GM03348 (cell line): ENCODE measurements at regions not wholly inside any gene's neighbourhood (a gene's known extent, or its start where the extent isn't known, plus 50 kb on each side); places are given as distances from the start of the nearest gene placed in this dataset.

ENCODE experiments used
- DNase-seq: peaks from one replicate; pipeline ENCODE4 v3.0.0; 2012; ENCODE audit warnings: low spot score

- DNase-seq = no peak
Measured at GRCh38 chr21:15373941-15374340, 309.1 kb upstream of the NRIP1 start.

DNA sequence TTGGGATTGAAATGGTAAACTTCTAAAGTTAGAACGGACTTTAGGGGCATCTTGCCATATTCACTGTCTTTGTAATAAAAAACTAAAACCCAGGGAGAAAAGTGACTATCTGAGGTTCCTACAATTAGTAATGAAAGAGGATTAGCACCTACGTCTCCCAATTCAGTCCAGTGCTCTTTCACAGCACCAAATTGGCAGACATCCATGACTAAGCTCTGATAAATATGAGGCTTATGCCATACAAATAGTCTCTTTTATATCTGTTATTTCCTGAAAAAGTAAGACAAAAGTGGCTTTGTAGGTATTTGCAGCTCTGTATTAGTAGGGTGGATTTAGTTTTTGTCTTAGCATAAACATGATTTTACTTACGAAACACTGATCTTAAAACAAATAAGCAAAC, 315.0 kb upstream of the NRIP1 start:
- DNase-seq = no peak

DNA sequence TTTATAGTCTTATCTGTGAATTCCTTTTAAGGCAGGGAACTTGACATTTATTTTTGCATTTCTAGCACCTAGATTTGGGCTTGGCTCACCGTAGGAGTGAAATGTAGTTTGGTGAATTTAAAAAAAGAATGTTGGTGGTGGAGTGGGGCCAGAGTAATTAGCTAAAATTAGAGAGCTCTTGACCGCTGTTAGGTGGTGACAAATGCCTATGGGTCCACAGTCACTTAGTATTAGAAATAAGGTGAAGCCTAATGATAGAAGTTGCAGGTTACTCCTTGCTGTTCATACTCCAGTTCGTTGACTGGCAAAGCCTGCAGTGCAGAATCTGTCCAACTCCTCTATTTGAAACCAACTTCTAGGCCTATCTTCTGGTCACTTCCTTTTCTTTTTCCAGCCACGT, 318.8 kb upstream of the NRIP1 start:
- no peak for DNase-seq

DNA sequence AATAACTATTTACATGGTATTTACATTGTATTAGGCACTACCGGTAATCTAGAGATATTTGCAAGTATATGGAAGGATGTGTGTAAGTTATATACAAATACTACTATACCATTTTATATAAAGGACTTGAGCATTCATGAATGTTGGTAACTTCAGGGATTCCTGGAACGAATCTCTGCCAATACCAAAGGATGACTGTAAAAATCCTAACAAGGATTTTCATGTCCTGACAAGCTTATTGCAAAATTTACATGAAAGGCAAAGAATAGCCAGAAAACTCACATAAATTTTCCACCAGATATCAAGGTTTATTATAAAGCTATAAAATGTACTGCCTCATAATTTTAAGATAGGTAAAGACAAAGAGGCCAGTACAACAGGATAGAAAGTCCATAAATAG, 325.2 kb upstream of the NRIP1 start:
- no peak for DNase-seq

GRCh38 chr21:15397258-15397657, 332.5 kb upstream of the NRIP1 start:
- no peak for DNase-seq

DNA sequence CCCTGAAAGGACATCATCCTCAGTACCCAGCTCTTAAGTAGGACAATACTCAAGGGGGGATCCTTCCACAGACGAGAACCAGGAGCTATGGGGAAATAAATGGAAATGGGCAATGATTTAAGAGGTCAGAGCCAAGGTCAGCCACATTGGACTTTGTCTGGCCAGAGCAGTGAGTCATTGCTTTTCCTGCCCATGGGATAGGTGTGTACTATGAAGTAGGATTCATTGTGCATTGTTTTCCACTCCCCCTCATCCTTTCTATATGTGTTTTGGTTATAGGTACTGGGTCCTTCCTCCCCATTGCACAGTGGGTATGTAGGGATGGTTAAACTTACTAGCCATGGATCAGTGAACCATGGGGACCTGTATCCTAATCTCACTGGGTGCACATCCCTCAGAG, 328.9 kb upstream of the USP25 start:
- DNase-seq = no peak

DNA sequence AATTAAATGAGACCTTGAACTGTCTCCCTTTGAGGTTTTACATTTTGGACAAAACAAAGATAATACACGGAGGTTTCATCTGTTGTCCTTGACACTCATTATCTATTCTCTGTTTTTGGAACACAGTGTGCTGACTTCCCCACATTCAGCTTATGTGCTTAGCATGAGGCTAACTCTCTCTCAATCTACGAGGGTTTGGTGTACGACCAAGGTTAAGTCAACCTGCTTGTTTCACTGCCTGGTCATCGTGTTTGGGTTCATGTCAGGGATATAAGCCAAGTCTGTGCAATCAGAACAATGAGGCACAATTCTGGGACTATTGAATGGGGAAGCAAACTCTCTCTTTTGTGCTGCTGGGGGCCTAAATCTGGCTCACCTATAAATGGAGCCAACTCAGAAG, 328.5 kb upstream of the USP25 start:
- DNase-seq = no peak

DNA sequence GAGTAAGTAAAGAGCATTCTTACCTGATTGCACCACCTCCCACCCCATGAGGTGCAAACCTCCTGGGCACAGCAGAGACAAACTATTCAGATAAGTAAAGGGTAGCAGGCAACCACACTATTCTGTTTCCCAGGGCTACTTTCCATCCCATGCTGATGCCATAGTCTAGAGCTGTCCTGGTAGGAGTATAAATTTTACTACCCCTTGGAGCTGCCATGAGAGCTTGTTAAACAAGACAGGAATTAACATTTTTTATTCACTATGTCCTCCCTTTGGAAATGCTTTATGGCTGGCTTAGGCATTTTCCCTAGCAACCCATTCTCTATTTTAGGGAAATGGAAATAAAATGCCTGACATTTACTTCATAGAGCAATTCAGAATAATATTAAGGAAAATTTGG, 324.6 kb upstream of the USP25 start:
- no peak for DNase-seq

- DNase-seq = no peak
Measured at GRCh38 chr21:15406791-15407190, 323.0 kb upstream of the USP25 start.

DNA sequence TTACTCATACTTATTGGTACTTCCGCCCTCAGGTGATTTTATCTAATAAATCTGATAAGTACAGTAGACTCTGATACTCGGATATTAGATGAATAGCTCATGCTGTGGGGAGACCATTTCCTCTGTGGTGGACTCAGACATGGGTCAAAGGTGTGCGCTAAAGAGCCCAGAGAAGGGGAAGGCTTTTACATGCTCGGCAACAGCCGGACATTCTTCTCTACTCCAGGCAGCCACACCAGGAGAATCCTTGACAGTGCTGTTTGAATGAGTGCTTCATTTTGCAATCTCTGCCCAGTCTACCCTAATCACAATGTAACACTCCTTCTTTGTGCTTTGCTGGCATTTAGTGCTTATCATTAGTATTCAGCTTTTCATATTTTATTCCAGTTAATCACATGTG, 322.2 kb upstream of the USP25 start:
- no peak for DNase-seq

- no peak for DNase-seq
Measured at GRCh38 chr21:15408089-15408488, 321.7 kb upstream of the USP25 start.

DNA sequence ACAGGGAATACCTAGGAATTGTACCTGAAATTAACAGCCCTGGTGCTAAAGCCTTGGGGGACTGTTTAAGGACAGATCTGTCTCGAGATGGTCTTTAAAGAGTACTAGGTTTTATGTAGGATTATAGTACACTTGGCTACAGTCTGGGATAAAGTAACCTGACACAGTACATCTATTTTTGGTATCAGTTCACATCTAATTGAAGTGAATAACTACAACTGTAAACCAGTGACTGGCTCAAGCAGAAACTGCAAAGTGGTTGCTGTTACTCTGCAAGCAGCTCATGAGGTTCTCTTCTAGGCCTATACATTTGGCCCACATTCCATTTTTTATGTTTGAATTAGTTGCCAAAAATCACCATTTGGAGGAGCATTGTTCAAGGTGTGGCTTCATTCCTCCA, 320.8 kb upstream of the USP25 start:
- no peak for DNase-seq

DNA sequence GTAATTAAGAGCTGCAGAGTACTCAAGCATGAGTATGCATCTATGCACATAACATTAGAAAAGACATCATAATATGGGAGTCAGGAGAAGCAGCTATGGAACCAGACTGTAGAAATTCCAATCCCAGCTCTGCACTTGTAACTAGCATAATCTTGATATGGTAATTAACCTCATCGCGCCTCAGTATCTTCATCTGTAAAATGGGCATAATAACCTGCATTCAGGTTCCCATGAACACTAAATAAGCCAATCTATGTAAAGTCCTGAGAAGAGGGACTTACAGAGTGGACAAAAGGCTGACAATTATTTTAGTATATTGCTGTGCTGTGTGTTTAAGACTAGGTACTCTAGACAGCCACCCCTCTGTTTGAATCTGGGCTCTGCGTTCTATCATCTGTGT, 318.9 kb upstream of the USP25 start:
- DNase-seq = no peak

DNA sequence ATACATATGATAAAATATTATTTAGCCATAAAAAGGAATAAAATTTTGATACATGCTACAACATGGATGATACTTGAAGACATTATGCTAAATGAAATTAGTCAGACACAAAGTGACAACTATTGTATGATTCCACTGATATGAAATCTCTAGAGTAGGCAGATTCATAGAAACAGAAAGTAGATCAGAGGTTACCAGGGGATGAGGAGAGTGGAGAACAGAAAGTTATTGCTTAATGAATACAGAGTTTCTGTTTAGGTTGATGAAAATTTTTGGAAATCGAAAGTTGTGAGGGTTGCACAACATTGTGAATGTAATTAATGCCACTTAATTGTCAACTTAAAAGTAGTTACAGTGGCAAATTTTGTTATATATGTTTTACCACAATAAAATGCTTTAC, 315.7 kb upstream of the USP25 start:
- no peak for DNase-seq

DNA sequence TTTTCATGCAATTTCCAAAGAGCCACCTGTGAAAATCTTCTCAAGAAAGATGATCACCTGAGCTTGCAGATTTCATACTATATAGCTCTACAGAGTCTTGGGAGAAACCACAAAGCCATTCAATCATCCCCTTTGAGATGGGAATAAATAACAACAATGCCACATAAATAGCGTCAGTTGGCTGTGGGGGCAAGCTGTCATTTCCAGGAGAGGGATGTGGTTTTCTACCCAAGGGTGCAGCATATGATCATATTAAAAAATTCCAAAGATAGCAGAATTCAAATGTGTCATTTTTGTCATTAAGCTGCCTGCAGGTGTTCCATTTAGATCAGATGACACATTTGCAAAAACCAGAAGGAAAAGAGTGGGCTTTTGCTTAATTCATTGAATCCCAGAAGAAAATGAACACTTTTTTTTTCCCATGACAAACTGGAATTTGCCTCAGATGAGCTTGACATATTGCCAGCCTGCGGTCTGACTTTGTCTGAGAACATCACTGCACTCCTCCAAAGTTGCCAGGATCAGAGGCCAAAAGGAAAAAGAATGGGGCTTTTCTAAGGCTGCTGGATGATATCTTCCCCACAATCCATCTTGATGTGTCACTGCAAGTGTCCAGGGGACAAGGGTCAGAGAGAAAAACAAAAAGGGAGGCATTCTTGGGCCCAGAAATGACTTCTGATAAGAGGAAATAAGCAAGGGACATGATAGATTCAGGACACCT, 314.1 kb upstream of the USP25 start:
- peak; percentile 11 for DNase-seq

GRCh38 chr21:15421441-15421881, 308.3 kb upstream of the USP25 start:
- no peak for DNase-seq

GRCh38 chr21:15421947-15422346, 307.8 kb upstream of the USP25 start:
- DNase-seq = no peak

GRCh38 chr21:15422783-15423182, 307.0 kb upstream of the USP25 start:
- peak; percentile 43 for DNase-seq

DNA sequence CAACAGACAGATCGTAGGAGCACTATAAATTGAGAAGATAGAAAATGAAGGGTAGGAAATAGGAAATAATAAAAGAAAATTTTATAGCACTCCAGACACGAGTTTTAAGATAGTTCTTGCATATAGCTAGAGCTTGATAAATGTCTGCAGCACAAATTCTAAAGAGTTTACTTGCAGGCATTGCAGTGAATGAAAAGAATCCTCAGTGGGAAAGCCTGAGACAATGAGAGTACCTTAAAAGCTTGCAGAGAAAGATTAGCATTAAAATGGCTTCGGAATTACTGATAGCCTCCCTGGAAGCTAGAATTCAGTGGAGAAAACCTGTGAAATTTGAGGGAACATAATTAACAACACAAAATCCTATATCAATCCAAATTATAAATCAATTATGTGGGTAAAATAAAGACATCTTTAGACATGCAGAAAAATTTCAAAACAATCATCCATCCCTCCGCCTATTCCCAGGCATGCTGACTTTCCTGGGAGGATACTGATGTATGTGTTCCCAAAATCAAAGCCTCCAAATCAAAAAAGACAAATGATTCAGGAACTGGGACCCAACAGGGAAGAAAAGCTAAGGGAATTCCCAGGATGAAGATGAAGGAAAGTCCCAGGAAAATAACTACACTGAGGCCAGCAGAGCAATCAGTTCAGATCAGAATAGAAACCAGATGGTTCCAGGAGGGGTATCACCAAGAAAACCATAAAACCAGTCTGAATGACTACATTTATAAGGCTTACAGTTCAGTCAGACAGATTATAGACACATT, 305.9 kb upstream of the USP25 start:
- no peak for DNase-seq

GRCh38 chr21:15425049-15425448, 304.7 kb upstream of the USP25 start:
- DNase-seq = no peak

GRCh38 chr21:15430023-15430422, 299.8 kb upstream of the USP25 start:
- no peak for DNase-seq

DNA sequence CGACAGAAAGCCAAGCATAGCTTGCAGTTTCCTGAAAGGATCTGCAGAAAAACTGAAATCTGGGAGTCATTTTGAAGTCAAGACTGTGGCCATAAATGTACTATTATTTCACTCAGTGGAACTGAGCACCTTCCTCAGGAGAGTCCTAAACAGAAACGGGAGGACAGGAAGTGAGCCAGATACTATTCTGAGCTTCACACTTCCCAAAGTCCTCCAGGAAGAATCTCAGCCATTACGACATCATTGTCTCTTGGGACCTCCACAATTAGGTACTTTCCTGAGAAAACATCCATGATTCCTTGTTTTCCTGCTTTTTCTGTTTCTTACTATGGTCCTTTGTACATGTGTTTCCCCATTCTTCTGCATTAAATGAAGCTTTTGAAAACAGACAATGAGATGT, 299.2 kb upstream of the USP25 start:
- no peak for DNase-seq

- no peak for DNase-seq
Measured at GRCh38 chr21:15431053-15431452, 298.7 kb upstream of the USP25 start.

DNA sequence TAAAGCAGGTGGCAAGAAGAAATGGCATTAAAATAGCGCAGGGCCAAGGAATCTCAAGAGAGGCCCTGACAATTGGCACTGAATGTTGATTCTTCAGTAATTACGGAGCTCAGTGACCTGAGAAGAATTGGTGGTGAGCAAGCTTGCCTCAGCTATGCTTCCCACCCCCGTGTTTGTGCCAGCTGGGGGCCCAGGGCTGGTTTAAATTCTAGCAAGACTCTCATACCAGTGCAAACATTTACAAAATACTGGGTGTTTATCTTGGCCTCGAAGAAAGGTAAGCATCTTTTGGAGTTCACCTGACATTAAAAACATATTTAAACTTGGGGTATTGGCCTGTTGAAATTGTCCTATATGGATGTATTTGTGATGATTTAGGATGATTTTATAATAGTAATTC, 296.7 kb upstream of the USP25 start:
- DNase-seq = no peak
